ENCODE measurements at regions not wholly inside any gene's neighbourhood (a gene's known extent, or its start where the extent isn't known, plus 50 kb on each side); places are given as distances from the start of the nearest gene placed in this dataset.

GRCh38 chr15:77731945-77732344 lies 99.2 kb upstream of the LINGO1 start:
- TF ChIP-seq CTCF (IDR thresholded peaks at IDR 0.05): no peak
- no peak for TF ChIP-seq EP300 (IDR thresholded peaks at IDR 0.05)
